Sciatic nerve (tissue), 2 donors: ENCODE measurements at regions not wholly inside any gene's neighbourhood (a gene's known extent, or its start where the extent isn't known, plus 50 kb on each side); places are given as distances from the start of the nearest gene placed in this dataset.
"Not testable (repeated sequence)": the region's sequence is repeated elsewhere in the genome, so short reads cannot be mapped to it uniquely, and the experiment has no call there.

Source experiments
- ATAC-seq: fragments of 200-7000 bp; cut with Tn5 transposase; one replicate; pipeline ENCODE4 v1.9.1; 2020; ENCODE audit warnings: mild to moderate bottlenecking, moderate library complexity
- DNase-seq: peaks from one replicate; pipeline ENCODE4 v3.0.0-alpha.2; 2020; ENCODE audit warnings: low spot score
- intact Hi-C: fragments of 100-400 bp; cut with DNase I; formaldehyde crosslinking; loops from one replicate; pipeline ENCODE4 v1.14.2; 2022
- donor health status: DM: no; HTN: no; CAD: no.
- donor health status: DM: no; HTN: no; CAD: no.

GRCh38 chr2:48169141-48169592, 145.3 kb upstream of the FOXN2 start:
- no peak for DNase-seq
- ATAC-seq, result peak; percentile 62
- intact Hi-C loops, result no loop called here

- DNase-seq, result no peak
- intact Hi-C loops, result no loop called here
- no peak for ATAC-seq
Measured at GRCh38 chr2:48170281-48170680, 144.2 kb upstream of the FOXN2 start.

- DNase-seq (no peak), ATAC-seq (no peak)
- intact Hi-C loops, result no loop called here
Measured at GRCh38 chr2:48173141-48173540, 141.3 kb upstream of the FOXN2 start.

GRCh38 chr2:48174503-48174902, 140.0 kb upstream of the FOXN2 start:
- DNase-seq (no peak), ATAC-seq (peak; percentile 59)
- intact Hi-C loops, result no loop called here

- intact Hi-C loops, result no loop called here
- DNase-seq (no peak), ATAC-seq (no peak)
Measured at GRCh38 chr2:48175254-48175653, 139.2 kb upstream of the FOXN2 start.

GRCh38 chr2:48175656-48176055, 138.8 kb upstream of the FOXN2 start:
- intact Hi-C loops, result no loop called here
- no peak for ATAC-seq

GRCh38 chr2:48176876-48177275, 137.6 kb upstream of the FOXN2 start:
- DNase-seq, result no peak
- ATAC-seq, result no peak
- intact Hi-C loops, result no loop called here

More at GRCh38 chr2:48175656-48176055, 138.8 kb upstream of the FOXN2 start:
- no peak for DNase-seq

GRCh38 chr2:48178611-48179010, 135.9 kb upstream of the FOXN2 start:
- ATAC-seq, result no peak
- no peak for DNase-seq
- intact Hi-C loops, result no loop called here

- intact Hi-C loops, result no loop called here
- DNase-seq (no peak), ATAC-seq (no peak)
Measured at GRCh38 chr2:48180557-48180956, 133.9 kb upstream of the FOXN2 start.

GRCh38 chr2:48183276-48183675, 131.2 kb upstream of the FOXN2 start:
- intact Hi-C loops, result no loop called here
- DNase-seq (no peak), ATAC-seq (no peak)

GRCh38 chr2:48183991-48184390, 130.5 kb upstream of the FOXN2 start:
- DNase-seq (no peak), ATAC-seq (no peak)
- intact Hi-C loops, result no loop called here

GRCh38 chr2:48187503-48187902, 127.0 kb upstream of the FOXN2 start:
- ATAC-seq (no peak), DNase-seq (no peak)
- intact Hi-C loops, result no loop called here

GRCh38 chr2:48189552-48190228, 124.8 kb upstream of the FOXN2 start:
- intact Hi-C loops, result no loop called here
- DNase-seq (no peak), ATAC-seq (no peak)

GRCh38 chr2:48190230-48190629, 124.3 kb upstream of the FOXN2 start:
- intact Hi-C loops, result no loop called here
- ATAC-seq, result no peak

GRCh38 chr2:48194641-48195040, 119.8 kb upstream of the FOXN2 start:
- intact Hi-C loops, result no loop called here
- ATAC-seq, result no peak
- DNase-seq, result no peak

More at GRCh38 chr2:48190230-48190629, 124.3 kb upstream of the FOXN2 start:
- DNase-seq, result no peak

- intact Hi-C loops, result no loop called here
- DNase-seq, result no peak
- no peak for ATAC-seq
Measured at GRCh38 chr2:48195169-48195568, 119.3 kb upstream of the FOXN2 start.

- DNase-seq (no peak), ATAC-seq (peak; percentile 42)
- intact Hi-C loops, result no loop called here
Measured at GRCh38 chr2:48197618-48198017, 116.9 kb upstream of the FOXN2 start.

- intact Hi-C loops, result no loop called here
- ATAC-seq, result no peak
- DNase-seq, result no peak
Measured at GRCh38 chr2:48198371-48198770, 116.1 kb upstream of the FOXN2 start.

- DNase-seq (no peak), ATAC-seq (no peak)
- intact Hi-C loops, result no loop called here
Measured at GRCh38 chr2:48199070-48199469, 115.4 kb upstream of the FOXN2 start.

GRCh38 chr2:48200620-48201293, 113.7 kb upstream of the FOXN2 start:
- intact Hi-C loops, result no loop called here

GRCh38 chr2:48201435-48201834, 113.0 kb upstream of the FOXN2 start:
- DNase-seq, intact Hi-C loops, ATAC-seq: not testable (repeated sequence)

More at GRCh38 chr2:48200620-48201293, 113.7 kb upstream of the FOXN2 start:
- DNase-seq (no peak), ATAC-seq (no peak)
